ENCODE measurements at regions not wholly inside any gene's neighbourhood (a gene's known extent, or its start where the extent isn't known, plus 50 kb on each side); places are given as distances from the start of the nearest gene placed in this dataset.
A peak's percentile ranks its signal among the peaks of the same experiment; 100 is the strongest.

DNA sequence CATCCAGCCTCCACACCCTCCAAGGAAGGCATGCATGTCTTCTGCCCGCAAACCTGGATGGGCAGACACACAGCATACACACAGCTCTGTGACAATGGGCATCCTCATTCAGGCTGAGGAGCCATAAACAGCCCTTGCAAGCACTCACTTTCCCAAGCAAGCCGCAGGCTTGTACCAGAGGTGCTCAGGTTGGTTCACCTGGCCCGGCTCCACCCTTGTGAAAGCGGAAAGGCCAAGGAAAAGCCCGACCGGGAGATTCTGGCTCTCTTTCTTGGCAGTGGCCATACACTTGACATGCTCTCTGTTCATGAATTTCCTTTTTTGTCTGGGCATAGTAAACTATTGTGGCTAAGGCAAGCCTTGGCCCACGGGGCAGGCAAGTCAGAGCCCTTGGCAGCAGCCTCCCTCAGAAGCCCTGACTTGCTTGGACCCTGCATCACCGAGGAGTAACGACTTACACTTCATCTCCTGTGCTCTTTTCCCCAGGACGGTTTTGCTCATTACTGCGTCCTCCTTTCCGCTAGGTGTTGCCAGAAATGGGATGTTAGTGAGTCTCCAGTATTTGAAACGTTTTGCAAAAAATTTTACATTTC lies 74.6 kb upstream of the BNC1 start:
- DNase-seq (ENCODE audit: low read depth), result no peak
- Histone ChIP-seq H3K36me3 (ENCODE audit: control insufficient read depth, insufficient read depth, low read length) (no peaks in the 10 kb centered on the region), H3K27me3 (ENCODE audit: control insufficient read depth, insufficient read depth, low read length) (no peaks in the 10 kb centered on the region), H3K4me3 (ENCODE audit: low read depth, low read length) (no peak overlapping the region)
- TF ChIP-seq, protein P1, sequence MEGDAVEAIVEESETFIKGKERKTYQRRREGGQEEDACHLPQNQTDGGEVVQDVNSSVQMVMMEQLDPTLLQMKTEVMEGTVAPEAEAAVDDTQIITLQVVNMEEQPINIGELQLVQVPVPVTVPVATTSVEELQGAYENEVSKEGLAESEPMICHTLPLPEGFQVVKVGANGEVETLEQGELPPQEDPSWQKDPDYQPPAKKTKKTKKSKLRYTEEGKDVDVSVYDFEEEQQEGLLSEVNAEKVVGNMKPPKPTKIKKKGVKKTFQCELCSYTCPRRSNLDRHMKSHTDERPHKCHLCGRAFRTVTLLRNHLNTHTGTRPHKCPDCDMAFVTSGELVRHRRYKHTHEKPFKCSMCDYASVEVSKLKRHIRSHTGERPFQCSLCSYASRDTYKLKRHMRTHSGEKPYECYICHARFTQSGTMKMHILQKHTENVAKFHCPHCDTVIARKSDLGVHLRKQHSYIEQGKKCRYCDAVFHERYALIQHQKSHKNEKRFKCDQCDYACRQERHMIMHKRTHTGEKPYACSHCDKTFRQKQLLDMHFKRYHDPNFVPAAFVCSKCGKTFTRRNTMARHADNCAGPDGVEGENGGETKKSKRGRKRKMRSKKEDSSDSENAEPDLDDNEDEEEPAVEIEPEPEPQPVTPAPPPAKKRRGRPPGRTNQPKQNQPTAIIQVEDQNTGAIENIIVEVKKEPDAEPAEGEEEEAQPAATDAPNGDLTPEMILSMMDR (IDR thresholded peaks at IDR 0.05; ENCODE audit: insufficient read depth, low read length, severe bottlenecking), result no peak
- FAIRE-seq, result no peak

DNA sequence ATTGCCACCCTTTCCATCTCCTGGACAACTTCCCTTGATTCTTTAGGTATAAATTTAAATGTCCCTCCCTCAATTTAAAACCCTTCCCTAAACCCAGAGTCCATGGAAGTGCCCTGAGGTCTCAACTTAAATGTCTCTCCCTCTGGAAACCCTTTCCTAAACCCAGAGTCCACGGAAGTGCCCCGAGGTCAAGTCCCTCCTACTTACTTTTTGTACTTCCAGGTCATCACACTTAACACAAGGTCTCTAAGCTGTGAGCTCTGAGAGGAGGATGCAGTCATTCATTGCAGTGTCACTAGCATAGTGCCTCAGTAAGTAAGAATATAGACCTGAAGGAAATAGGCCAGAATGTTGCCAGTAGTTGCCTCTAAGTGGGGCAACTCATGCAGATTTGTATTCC lies 78.2 kb upstream of the BNC1 start:
- H3K4me3 ChIP-seq (ENCODE audit: low read depth, low read length), result no peak overlapping the region
- no peak for DNase-seq (ENCODE audit: low read depth)
- TF ChIP-seq, protein P1 (IDR thresholded peaks at IDR 0.05; ENCODE audit: insufficient read depth, low read length, severe bottlenecking), result no peak
- H3K36me3 ChIP-seq (ENCODE audit: control insufficient read depth, insufficient read depth, low read length), result no peaks in the 10 kb centered on the region
- no peaks in the 10 kb centered on the region for H3K27me3 ChIP-seq (ENCODE audit: control insufficient read depth, insufficient read depth, low read length)
- no peak for FAIRE-seq

DNA sequence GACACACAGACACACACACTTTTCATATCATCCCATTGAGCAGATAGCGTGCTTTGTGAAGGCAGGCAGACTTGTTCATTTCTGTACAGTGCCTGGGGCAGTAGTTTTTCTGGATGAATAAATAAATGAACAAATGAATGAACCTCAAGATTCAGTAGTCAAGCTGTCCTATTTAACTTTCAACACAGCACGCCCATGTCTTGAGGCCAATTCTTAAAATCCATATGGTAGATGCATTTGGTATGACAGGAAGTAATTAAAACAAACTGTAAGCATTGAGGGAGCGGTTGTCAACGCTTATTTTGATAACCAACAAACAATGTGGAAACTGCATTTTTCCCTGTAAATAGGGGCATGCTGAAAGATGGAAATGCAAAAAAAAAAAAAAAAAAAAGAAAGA lies 80.0 kb upstream of the BNC1 start:
- FAIRE-seq (no peak), DNase-seq (ENCODE audit: low read depth) (no peak)
- Histone ChIP-seq H3K27me3 (ENCODE audit: control insufficient read depth, insufficient read depth, low read length) (no peaks in the 10 kb centered on the region), H3K36me3 (ENCODE audit: control insufficient read depth, insufficient read depth, low read length) (no peaks in the 10 kb centered on the region), H3K4me3 (ENCODE audit: low read depth, low read length) (no peak overlapping the region)
- TF ChIP-seq, protein P1 (IDR thresholded peaks at IDR 0.05; ENCODE audit: insufficient read depth, low read length, severe bottlenecking), result no peak

DNA sequence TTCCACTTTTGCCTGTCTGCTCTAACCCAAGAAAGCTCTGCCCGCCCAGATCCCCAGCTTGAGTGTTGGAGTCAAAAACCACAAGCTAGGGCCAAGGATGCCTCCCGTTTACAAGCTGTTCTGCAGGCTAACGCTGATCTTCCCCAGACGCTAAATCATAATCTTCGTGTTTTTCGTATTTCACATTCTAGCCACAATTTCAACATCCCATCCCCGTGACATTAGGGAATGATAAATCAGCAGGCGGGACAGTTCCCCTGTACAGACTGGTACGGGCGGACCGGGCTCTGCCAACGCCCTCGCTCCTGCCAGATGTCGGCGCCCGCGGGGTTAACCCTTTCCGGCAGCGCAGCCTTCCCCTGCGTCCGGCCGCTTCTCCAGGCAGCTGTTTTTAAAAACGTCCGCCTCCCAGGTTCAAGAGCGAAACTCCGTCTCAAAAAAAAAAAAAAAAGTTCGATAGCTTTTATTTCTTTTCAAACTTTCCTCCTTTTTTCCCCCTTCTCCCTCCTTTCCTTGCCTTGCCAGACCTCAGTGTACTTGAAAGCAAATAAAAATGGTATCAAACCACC lies 81.0 kb upstream of the BNC1 start:
- DNase-seq (ENCODE audit: low read depth) (peak; percentile 75), FAIRE-seq (no peak)
- Histone ChIP-seq H3K36me3 (ENCODE audit: control insufficient read depth, insufficient read depth, low read length) (no peaks in the 10 kb centered on the region), H3K27me3 (ENCODE audit: control insufficient read depth, insufficient read depth, low read length) (no peaks in the 10 kb centered on the region), H3K4me3 (ENCODE audit: low read depth, low read length) (peak overlapping the region; percentile 23)
- TF ChIP-seq, protein P1 (IDR thresholded peaks at IDR 0.05; ENCODE audit: insufficient read depth, low read length, severe bottlenecking), result peak; percentile 5

DNA sequence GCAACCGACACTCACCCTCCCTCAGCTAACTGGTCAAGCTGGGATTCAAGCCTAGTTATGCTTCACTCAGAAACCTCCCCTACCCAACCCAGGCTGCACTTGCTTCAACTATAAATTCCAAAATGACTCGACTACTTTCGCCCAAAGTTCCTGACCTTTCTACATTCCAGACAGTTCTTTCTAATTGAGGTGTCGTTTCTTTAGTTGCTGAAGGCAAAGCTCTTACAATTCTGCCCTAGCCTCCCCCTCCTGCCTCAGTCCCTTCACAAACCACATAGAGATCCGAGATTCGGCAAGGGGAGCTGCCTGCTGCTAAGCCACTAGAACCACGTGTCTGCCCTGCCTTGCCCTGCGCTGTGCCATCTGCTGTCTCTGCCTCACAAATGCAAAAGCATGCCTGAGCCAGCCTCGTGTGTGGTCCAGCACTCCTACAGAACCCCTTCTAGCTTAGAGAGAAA lies 74.7 kb upstream of the SH3GL3 start:
- Histone ChIP-seq H3K36me3 (ENCODE audit: control insufficient read depth, insufficient read depth, low read length) (no peaks in the 10 kb centered on the region), H3K27me3 (ENCODE audit: control insufficient read depth, insufficient read depth, low read length) (no peaks in the 10 kb centered on the region), H3K4me3 (ENCODE audit: low read depth, low read length) (no peak overlapping the region)
- DNase-seq (ENCODE audit: low read depth) (peak; percentile 19), FAIRE-seq (no peak)
- TF ChIP-seq, protein P1 (IDR thresholded peaks at IDR 0.05; ENCODE audit: insufficient read depth, low read length, severe bottlenecking), result no peak
